DOHH2 (cell line): ENCODE measurements at regions not wholly inside any gene's neighbourhood (a gene's known extent, or its start where the extent isn't known, plus 50 kb on each side); places are given as distances from the start of the nearest gene placed in this dataset.

ENCODE experiments used
- H3F3A ChIP-seq: fragments of 200-600 bp; sonication (generic), shearing (Covaris generic); 2 replicates; pipeline ENCODE4 v1.6.0; 2016; ENCODE audit warnings: antibody characterized with exemption, mild to moderate bottlenecking; ENCODE audit not compliant: control insufficient read depth, insufficient read depth
- H3K27ac ChIP-seq: fragments of 200-600 bp; sonication (generic); 2 replicates; pipeline ENCODE4 v1.5.1; 2014; ENCODE audit warnings: low read depth, mild to moderate bottlenecking, low read length, moderate library complexity
- H3K27me3 ChIP-seq: fragments of 200-600 bp; sonication (generic); 2 replicates; pipeline ENCODE4 v1.6.1; 2014; ENCODE audit warnings: mild to moderate bottlenecking, low read length, mixed read lengths; ENCODE audit not compliant: control insufficient read depth
- H3K36me3 ChIP-seq: fragments of 200-600 bp; sonication (generic); 2 replicates; pipeline ENCODE4 v1.6.1; 2014; ENCODE audit warnings: mild to moderate bottlenecking, low read length, moderate library complexity, mixed read lengths; ENCODE audit not compliant: control insufficient read depth
- H3K4me1 ChIP-seq: fragments of 200-600 bp; sonication (generic); 2 replicates; pipeline ENCODE4 v1.6.1; 2014; ENCODE audit warnings: mild to moderate bottlenecking, low read length, mixed read lengths; ENCODE audit not compliant: control insufficient read depth
- H3K4me2 ChIP-seq: fragments of 200-600 bp; sonication (generic); 2 replicates; pipeline ENCODE4 v1.6.0; 2014; ENCODE audit warnings: mild to moderate bottlenecking, low read length, moderate library complexity
- H3K4me3 ChIP-seq: fragments of 200-600 bp; sonication (generic); 2 replicates; pipeline ENCODE4 v1.5.1; 2014; ENCODE audit warnings: mild to moderate bottlenecking, low read length, mixed read lengths
- H3K79me2 ChIP-seq: fragments of 200-600 bp; sonication (generic); 2 replicates; pipeline ENCODE4 v1.6.1; 2014; ENCODE audit warnings: mild to moderate bottlenecking, low read length, mixed read lengths; ENCODE audit not compliant: control insufficient read depth
- H3K9me2 ChIP-seq: fragments of 200-600 bp; sonication (generic); replicated peaks from 2 replicates; pipeline ENCODE4 v1.6.1; 2014; ENCODE audit warnings: mild to moderate bottlenecking, low read length, mixed read lengths; ENCODE audit not compliant: control insufficient read depth
- H3K9me3 ChIP-seq: fragments of 200-600 bp; sonication (generic); 2 replicates; pipeline ENCODE4 v1.6.1; 2014; ENCODE audit warnings: antibody characterized with exemption, low read length, mixed read lengths; ENCODE audit not compliant: control insufficient read depth, insufficient read depth
- H4K20me1 ChIP-seq: fragments of 200-600 bp; sonication (generic); 2 replicates; pipeline ENCODE4 v1.6.0; 2014; ENCODE audit warnings: low read depth, mild to moderate bottlenecking, antibody characterized with exemption, low read length, moderate library complexity; ENCODE audit not compliant: control insufficient read depth, insufficient read depth
- CTCF ChIP-seq: fragments of 200-600 bp; sonication (generic); IDR thresholded peaks from one replicate; pipeline ENCODE4 v1.5.1; 2014; ENCODE audit warnings: antibody characterized with exemption, mild to moderate bottlenecking, low read depth, low read length; ENCODE audit not compliant: poor library complexity, severe bottlenecking
- EZH2phosphoT487 ChIP-seq: fragments of 200-600 bp; sonication (generic); IDR thresholded peaks from 2 replicates; pipeline ENCODE4 v1.6.1; 2017; ENCODE audit warnings: borderline replicate concordance, mild to moderate bottlenecking, antibody characterized with exemption, low read length, moderate library complexity, mixed read lengths

- Histone ChIP-seq H3K4me1 (no peaks in the 10 kb centered on the region), H3K4me3 (no peak overlapping the region), H3K27ac (no peak overlapping the region), H3K9me2 (no peaks in the 10 kb centered on the region), H3K27me3 (peaks cover 8% of the 10 kb centered on the region; the same call in 1 of the 2 replicates), H3K4me2 (no peak overlapping the region), H3F3A (no peaks in the 10 kb centered on the region), H4K20me1 (no peaks in the 10 kb centered on the region), H3K9me3 (no peaks in the 10 kb centered on the region), H3K79me2 (no peaks in the 10 kb centered on the region), H3K36me3 (no peaks in the 10 kb centered on the region)
- TF ChIP-seq EZH2phosphoT487 (no peak), CTCF (no peak)
Observed at GRCh38 chr17:65332779-65333178, 195.6 kb downstream of the RGS9 start.

- Histone ChIP-seq H3K4me3 (no peak overlapping the region), H3F3A (no peaks in the 10 kb centered on the region), H3K79me2 (no peaks in the 10 kb centered on the region), H3K27me3 (peaks cover 8% of the 10 kb centered on the region; the same call in 1 of the 2 replicates), H3K4me1 (no peaks in the 10 kb centered on the region), H3K4me2 (no peak overlapping the region), H3K9me3 (no peaks in the 10 kb centered on the region), H3K36me3 (no peaks in the 10 kb centered on the region), H3K9me2 (no peaks in the 10 kb centered on the region), H3K27ac (no peak overlapping the region), H4K20me1 (no peaks in the 10 kb centered on the region)
- TF ChIP-seq CTCF: no peak
- TF ChIP-seq EZH2phosphoT487: no peak
Observed at GRCh38 chr17:65332375-65332774, 195.2 kb downstream of the RGS9 start.

GRCh38 chr17:65328567-65328966 lies 191.4 kb downstream of the RGS9 start:
- no peaks in the 10 kb centered on the region for H3K9me2 ChIP-seq
- TF ChIP-seq CTCF: no peak
- no peak for TF ChIP-seq EZH2phosphoT487
- H3K4me1 ChIP-seq: no peaks in the 10 kb centered on the region

More at GRCh38 chr17:65328567-65328966, 191.4 kb downstream of the RGS9 start:
- no peak overlapping the region for H3K4me3 ChIP-seq
- no peaks in the 10 kb centered on the region for H3K36me3 ChIP-seq
- no peaks in the 10 kb centered on the region for H3K27me3 ChIP-seq
- no peaks in the 10 kb centered on the region for H3K9me3 ChIP-seq
- H3K4me2 ChIP-seq: no peak overlapping the region
- H3K27ac ChIP-seq: no peak overlapping the region
- no peaks in the 10 kb centered on the region for H3K79me2 ChIP-seq
- H4K20me1 ChIP-seq: no peaks in the 10 kb centered on the region
- no peaks in the 10 kb centered on the region for H3F3A ChIP-seq
